ENCODE measurements at regions not wholly inside any gene's neighbourhood (a gene's known extent, or its start where the extent isn't known, plus 50 kb on each side); places are given as distances from the start of the nearest gene placed in this dataset.

- Histone ChIP-seq H3K27me3 (no peaks in the 10 kb centered on the region), H3K9me3 (no peaks in the 10 kb centered on the region), H3K36me3 (no peaks in the 10 kb centered on the region), H3K27ac (no peak overlapping the region), H3K4me3 (no peak overlapping the region), H3K4me1 (no peaks in the 10 kb centered on the region)
- WGBS, 2 donors (ENCODE audit: low coverage in 1 of 2) = 60% methylated on average over 4 to 5 of the region's 5 CpGs
- TF ChIP-seq POLR2AphosphoS5 (IDR thresholded peaks at IDR 0.05) (no peak), EP300 (IDR thresholded peaks at IDR 0.05) (no peak), POLR2A (IDR thresholded peaks at IDR 0.05) (no peak)
- TF ChIP-seq, protein P1, sequence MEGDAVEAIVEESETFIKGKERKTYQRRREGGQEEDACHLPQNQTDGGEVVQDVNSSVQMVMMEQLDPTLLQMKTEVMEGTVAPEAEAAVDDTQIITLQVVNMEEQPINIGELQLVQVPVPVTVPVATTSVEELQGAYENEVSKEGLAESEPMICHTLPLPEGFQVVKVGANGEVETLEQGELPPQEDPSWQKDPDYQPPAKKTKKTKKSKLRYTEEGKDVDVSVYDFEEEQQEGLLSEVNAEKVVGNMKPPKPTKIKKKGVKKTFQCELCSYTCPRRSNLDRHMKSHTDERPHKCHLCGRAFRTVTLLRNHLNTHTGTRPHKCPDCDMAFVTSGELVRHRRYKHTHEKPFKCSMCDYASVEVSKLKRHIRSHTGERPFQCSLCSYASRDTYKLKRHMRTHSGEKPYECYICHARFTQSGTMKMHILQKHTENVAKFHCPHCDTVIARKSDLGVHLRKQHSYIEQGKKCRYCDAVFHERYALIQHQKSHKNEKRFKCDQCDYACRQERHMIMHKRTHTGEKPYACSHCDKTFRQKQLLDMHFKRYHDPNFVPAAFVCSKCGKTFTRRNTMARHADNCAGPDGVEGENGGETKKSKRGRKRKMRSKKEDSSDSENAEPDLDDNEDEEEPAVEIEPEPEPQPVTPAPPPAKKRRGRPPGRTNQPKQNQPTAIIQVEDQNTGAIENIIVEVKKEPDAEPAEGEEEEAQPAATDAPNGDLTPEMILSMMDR (IDR thresholded peaks at IDR 0.05) = no peak
- ATAC-seq = no peak
Measured at GRCh38 chr3:81908561-81908960, 147.1 kb upstream of the GBE1 start.

- no peaks in the 10 kb centered on the region for H3K9me3 ChIP-seq
- no peak overlapping the region for H3K27ac ChIP-seq
- no peak overlapping the region for H3K4me3 ChIP-seq
- no peaks in the 10 kb centered on the region for H3K27me3 ChIP-seq
- no peaks in the 10 kb centered on the region for H3K36me3 ChIP-seq
- WGBS, 2 donors (ENCODE audit: low coverage in 1 of 2) = 55 to 67% methylated on average over 1 of the region's 1 CpG
- H3K4me1 ChIP-seq = no peaks in the 10 kb centered on the region
- TF ChIP-seq POLR2A (IDR thresholded peaks at IDR 0.05) (no peak), POLR2AphosphoS5 (IDR thresholded peaks at IDR 0.05) (no peak), EP300 (IDR thresholded peaks at IDR 0.05) (no peak)
- TF ChIP-seq, protein P1 (IDR thresholded peaks at IDR 0.05) = no peak
- ATAC-seq = no peak
Measured at GRCh38 chr3:81898336-81898735, 136.9 kb upstream of the GBE1 start.

DNA sequence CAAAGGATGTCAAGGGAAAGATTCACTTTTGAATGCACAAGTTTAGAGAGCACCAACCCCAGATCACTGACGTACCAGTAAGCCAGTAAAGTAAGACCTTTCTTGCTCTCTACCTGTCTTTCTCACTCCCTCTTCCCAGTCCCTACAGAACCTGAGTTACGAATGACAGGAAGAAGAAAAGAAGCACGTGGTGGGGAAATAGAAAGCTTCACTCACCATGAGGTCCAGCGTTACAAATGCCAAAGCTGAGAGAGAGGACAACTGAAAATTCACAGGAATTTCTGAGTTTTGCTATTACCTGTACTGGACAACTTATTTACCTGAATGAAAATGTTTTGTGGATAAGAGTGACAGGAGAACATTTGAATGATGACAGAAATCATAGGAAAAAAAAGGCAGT lies 133.2 kb upstream of the GBE1 start:
- Histone ChIP-seq H3K36me3 (no peaks in the 10 kb centered on the region), H3K4me3 (no peak overlapping the region), H3K9me3 (no peaks in the 10 kb centered on the region), H3K27ac (no peak overlapping the region), H3K4me1 (no peaks in the 10 kb centered on the region), H3K27me3 (no peaks in the 10 kb centered on the region)
- no peak for TF ChIP-seq POLR2A (IDR thresholded peaks at IDR 0.05)
- no peak for TF ChIP-seq POLR2AphosphoS5 (IDR thresholded peaks at IDR 0.05)
- TF ChIP-seq EP300 (IDR thresholded peaks at IDR 0.05) = no peak
- TF ChIP-seq, protein P1 (IDR thresholded peaks at IDR 0.05) = no peak
- 61 to 62% methylated on average over 3 to 4 of the region's 4 CpGs for WGBS, 2 donors (ENCODE audit: low coverage in 1 of 2)
- ATAC-seq = no peak

GRCh38 chr3:81891055-81891895 lies 129.8 kb upstream of the GBE1 start:
- Histone ChIP-seq H3K4me3 (no peak overlapping the region), H3K36me3 (no peaks in the 10 kb centered on the region), H3K27ac (no peak overlapping the region), H3K9me3 (no peaks in the 10 kb centered on the region), H3K27me3 (no peaks in the 10 kb centered on the region), H3K4me1 (peaks cover 0 to 7% (median 0%) of the 10 kb centered on the region in 3 donors)
- TF ChIP-seq POLR2A (IDR thresholded peaks at IDR 0.05) (no peak), EP300 (IDR thresholded peaks at IDR 0.05) (no peak), POLR2AphosphoS5 (IDR thresholded peaks at IDR 0.05) (no peak)
- TF ChIP-seq, protein P1 (IDR thresholded peaks at IDR 0.05) = no peak
- no peak for ATAC-seq
- WGBS, 2 donors (ENCODE audit: low coverage in 1 of 2) = 81 to 82% methylated on average over 6 to 8 of the region's 8 CpGs
